Activated CD4-positive, alpha-beta T cell treated with anti-CD3 and anti-CD28 coated beads, Interleukin-2, amount 50 U/mL, for 48 hours (primary cell): ENCODE measurements at regions not wholly inside any gene's neighbourhood (a gene's known extent, or its start where the extent isn't known, plus 50 kb on each side); places are given as distances from the start of the nearest gene placed in this dataset.
"Not testable (repeated sequence)": the region's sequence is repeated elsewhere in the genome, so short reads cannot be mapped to it uniquely, and the experiment has no call there.

Source experiments
- DNase-seq, 2 experiments: peaks; one replicate each; pipeline ENCODE4 v3.0.0-alpha.2; 2020

DNA sequence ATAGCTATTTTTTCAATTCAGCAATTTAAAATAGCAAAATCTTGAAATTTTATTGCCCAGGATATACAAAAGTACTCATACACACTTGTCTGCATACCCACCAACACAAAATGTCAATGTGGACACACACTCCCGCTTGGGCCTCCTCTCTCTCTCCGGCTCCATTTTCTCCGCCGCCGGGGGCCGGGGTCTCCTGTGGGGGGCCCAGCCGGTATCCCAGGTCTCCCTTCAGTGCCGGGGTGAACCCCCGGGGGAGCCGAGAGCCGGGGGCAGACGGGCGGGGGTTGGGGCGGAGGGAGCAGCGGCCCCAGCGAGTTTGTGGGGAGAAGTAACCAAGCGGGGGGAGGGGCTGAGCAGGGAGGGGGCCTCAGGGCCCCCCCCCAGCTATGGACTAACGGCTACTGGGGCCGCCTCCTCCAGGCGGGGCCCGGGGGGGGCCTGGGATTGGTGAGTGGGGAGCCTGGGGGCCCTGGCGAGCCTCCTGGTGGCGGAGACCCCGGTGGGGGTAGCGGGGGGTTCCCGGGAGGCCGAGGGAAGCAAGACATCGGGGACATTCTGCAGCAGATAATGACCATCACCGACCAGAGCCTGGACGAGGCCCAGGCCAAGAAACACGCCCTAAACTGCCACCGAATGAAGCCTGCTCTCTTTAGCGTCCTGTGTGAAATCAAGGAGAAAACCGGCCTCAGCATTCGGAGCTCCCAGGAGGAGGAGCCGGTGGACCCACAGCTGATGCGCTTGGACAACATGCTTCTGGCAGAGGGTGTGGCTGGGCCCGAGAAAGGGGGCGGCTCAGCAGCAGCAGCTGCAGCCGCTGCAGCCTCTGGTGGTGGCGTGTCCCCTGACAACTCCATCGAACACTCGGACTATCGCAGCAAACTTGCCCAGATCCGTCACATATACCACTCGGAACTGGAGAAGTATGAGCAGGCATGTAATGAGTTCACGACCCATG is 56.6 kb downstream of the CHST2 start:
- not testable (repeated sequence) for DNase-seq

GRCh38 chr3:143177965-143178364 is 58.4 kb downstream of the CHST2 start:
- not testable (repeated sequence) for DNase-seq

DNA sequence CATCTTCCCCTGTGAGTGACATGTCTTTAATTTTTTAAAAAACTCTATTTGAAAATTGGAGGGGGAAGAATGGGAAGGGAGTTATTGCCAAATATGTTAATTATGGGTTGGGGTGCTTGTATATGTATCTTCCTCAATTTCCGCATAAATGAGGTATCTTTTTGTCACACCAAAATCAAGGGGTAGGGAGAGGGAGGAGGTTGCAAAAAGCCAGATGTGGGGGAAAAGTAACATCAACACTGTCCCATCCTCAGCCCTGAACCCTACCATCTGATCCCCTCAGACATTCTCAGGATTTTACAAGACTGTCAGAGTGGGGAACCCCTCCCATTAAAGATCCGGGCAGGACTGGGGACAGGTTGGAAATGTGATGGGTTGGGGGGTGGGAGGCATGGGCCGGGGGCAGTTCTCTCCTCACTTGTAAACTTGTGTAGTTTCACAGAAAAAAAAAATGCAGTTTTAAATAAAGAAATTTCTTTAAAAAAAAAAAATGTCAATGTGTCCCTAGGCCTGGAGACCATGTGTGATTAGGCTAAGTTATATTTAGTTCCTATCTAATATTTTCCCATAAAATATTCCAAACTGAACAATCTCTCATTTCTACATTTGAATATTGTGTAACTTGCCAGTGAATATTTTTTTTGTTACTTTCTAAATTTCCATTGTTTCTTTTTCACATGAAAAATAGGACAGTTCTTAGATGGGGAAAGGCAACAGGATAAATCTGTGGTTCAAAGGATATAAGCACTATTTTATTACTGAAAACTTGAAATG is 59.4 kb downstream of the CHST2 start:
- not testable (repeated sequence) for DNase-seq

DNA sequence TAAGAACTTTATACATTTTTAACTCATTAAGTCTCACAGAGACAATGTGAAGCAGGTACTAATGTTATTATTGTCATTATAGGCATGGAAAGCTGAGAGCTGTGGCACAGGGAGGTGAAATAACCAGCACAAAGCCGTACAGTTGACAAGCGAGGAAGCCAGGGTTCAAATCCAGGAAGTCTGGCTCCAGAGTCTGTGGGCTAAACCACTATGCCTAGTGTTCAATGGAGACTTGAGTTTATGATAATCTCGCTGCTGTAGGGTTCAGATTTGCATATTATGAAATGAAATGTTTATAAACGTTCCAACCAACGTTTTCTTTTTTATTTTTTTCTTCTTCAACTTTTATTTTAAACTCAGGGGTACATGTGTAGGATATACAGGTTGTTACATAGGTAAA is 60.0 kb downstream of the CHST2 start:
- DNase-seq: no peak

- DNase-seq: not testable (repeated sequence)
These were observed 61.3 kb downstream of the CHST2 start for GRCh38 chr3:143180860-143181259.

DNA sequence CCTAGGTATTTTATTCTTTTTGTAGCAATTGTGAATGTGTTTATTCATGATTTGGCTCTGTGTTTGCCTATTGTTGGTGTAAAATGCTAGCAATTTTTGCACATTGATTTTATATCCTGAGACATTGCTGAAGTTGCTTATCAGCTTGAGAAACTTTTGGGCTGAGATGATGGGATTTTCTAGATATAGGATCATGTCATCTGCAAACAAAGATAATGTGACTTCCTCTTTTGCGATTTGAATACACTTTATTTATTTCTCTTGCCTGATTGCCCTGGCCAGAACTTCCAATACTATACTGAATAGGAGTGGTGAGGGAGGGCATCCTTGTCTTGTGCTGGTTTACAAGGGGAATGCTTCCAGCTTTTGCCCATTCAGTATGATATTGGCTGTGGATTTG is 62.4 kb downstream of the CHST2 start:
- DNase-seq: not testable (repeated sequence)

DNA sequence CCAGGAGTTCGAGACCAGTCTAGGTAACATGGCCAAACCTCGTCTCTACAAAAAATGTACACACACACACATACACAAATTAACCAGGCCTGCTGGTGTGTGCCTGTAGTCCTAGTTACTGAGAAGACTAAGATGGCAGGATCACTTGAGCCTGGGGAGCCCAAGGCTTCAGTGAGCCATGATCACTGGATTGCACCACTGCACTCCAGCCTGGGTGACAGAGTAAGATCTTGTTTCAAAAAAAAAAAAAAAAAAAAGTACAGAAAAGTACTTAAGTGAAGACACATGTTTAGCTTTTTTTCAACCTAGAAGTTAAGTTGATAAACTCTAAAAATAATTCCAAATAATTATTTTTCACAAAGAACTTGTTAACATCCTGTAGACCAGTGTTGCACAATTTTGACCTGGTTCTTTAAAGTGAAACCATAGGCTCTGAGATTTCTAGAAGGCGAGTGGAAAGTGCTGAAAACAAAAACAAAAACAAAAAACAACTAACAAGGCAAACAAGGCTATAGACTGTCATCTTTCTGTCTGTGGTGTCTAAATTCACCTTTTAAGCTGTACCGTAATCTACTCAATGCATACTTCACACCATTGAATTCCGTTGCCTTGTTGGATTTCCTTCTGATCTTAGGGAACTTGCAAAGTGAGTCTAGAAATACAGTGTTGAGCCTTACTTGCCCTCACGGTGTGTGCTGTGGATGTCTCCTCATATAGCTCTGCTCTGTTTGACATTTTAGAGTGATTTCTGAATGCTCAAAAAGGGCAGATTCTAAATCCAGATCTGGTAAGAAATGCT is 63.5 kb downstream of the CHST2 start:
- no peak for DNase-seq

GRCh38 chr3:143183665-143183964 is 64.0 kb downstream of the CHST2 start:
- DNase-seq: no peak

DNA sequence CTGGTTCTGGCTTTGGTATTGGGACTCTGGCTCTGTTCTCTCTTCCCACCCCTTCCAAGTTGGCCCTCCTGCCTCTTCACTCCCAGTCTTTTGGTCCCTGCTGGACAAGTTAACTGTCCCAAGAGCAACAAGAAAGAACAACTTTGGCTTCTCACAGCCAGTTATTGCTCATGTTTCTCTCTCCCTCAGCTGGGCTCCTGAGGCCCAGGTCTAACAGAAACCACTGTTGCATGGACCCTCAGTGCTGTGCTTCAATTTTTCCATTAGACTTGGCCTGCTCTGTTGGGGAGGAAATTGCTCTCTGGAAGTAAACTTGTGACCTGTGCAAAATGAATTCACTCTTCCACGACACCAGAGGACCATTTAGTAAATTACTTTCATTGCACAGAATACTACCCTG is 64.5 kb downstream of the CHST2 start:
- DNase-seq: no peak

GRCh38 chr3:143185401-143185800 is 65.8 kb downstream of the CHST2 start:
- no peak for DNase-seq

DNA sequence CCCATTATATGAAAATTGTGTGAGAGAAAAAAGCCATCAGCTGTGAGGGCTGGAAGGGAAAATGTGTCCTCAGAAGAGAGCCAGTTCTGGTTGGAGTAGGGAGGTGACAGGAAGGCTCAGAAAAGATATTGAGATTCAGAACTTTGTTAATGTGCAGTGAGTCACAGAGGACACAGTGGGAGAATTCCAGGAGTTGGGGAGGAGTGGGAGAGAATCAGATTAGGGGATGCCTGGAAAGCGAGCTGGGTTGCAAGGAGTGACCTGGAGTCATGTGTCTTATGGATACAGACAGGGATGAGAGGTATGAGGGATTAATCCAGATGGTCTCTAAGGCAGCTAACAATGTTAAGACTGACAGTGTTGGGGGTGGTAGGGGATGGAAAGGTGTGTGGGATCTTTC is 67.5 kb downstream of the CHST2 start:
- no peak for DNase-seq

GRCh38 chr3:143188881-143189280 is 69.3 kb downstream of the CHST2 start:
- DNase-seq: no peak

- no peak for DNase-seq
These were observed 70.5 kb downstream of the CHST2 start for GRCh38 chr3:143190101-143190500.

DNA sequence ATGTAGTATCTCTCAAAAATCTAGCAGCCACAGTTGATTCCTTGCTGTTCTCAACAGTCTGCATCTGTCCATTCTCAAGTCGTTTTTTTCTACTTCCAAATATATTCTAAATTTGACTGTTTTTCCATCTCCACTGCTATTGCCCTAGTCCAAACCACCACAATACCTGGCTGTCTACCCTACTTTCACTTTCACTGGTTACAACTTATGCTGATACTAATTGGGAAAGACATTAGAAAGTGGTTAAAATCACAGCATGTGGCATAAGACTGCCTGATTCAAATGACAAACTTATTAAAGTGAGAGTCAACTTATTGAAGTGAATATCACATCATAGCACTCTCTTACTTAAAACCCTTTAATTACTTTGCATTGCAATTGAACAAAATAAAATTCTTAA is 72.6 kb downstream of the CHST2 start:
- DNase-seq: no peak

GRCh38 chr3:143200001-143200924 is 80.7 kb downstream of the CHST2 start:
- no peak for DNase-seq

DNA sequence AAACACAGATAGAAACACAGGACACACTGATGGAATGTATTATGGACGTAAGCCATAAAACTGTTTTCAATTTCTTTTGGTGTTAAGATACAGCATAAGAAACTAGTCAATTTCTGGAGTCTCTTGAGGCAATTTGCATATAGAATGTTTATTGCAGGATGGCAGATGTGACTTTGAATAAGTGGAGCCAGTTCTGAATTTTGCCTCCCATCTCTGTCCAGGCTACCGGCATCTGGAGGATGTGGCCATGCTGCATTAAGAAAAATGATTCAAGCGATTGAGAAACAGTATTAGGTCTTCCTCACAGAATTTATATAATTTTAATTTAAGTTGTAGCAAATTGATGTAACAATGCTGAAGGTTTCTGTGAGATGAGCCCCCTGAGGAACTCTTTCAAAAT is 81.5 kb downstream of the CHST2 start:
- no peak for DNase-seq

DNA sequence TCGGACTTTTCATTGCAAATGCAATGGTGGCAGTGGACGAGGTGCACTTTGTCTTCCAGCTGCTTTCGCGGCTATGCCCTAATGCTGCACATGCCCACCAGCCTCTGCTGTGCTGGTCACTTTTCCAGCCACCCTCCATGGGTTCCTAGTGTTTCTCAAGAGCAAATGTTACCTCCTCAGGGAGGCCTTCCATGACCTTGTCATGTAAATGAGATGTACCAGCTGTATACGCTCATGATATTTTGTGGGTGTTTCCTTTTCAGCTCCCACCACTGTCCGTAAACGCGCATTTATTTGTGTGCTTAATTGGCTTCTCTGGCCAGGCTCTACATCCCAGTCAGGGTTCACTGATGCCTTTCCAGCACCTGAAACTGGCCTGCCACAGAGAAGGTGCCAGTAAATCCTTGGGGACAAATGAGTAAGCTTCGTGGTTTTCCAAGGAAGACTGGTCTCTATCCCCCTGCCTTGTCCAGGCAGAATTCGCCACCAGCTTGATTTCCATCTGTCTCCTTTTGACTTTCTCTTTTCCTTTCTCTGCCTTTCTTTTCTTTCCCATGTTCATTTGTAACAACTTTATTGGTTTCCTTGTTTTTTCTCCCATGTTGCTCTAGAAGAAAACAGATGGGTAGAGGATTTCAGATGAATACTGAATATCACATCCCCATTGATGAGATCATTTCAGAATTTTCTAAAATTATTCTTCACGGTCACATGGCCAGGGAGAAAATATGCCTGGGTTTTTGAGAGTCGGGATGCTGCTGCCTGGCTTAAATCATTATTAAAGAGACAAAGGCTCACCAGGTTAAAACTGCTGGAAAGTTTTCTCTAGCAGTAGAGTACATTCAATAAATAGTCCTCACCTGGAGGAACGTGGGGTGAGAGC is 82.5 kb downstream of the CHST2 start:
- DNase-seq: no peak

- DNase-seq: no peak
These were observed 83.6 kb downstream of the CHST2 start for GRCh38 chr3:143203142-143203541.

- no peak for DNase-seq
These were observed 84.3 kb downstream of the CHST2 start for GRCh38 chr3:143203848-143204247.

GRCh38 chr3:143206955-143207337 is 87.4 kb downstream of the CHST2 start:
- no peak for DNase-seq

GRCh38 chr3:143207338-143207961 is 87.9 kb downstream of the CHST2 start:
- peak in 1 of 2 experiments; percentile 2 for DNase-seq
